ENCODE measurements at regions not wholly inside any gene's neighbourhood (a gene's known extent, or its start where the extent isn't known, plus 50 kb on each side); places are given as distances from the start of the nearest gene placed in this dataset.

DNA sequence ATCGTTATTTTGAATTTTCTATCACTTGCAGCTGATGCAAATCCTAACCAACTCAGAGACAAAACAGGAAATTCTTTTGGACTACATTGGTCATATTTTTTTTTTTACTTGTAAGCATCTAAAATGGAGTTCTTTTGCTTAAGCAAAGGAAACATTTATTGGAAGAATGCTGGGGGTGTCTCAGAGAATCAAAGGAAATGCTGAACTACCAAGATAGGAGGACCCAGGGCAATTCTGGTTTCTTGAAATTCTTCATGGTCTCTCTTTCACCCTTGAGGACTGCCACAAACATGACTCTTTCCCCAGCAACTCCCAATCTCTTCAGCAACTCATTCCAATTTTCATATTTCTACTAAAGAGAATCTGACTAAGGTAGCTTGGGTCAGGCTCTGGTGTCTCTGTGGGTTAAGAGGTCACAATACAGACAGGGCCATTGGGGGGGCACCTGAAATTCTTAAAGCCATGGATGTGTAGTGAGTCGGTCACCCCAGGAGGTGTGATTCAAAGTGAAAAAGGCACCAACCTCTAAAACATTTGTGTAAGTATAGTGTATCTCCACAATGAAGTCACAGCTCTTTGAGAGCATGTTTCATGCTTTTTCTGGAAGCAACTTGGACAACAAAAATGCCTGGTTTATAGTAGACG, 171.1 kb upstream of the FGGY start:
- Mint-ChIP-seq H3K4me1 (ENCODE audit: low read depth, unreplicated experiment) (peaks cover 9% of the 10 kb centered on the region), H3K9me3 (ENCODE audit: low read depth, unreplicated experiment) (peaks cover 2% of the 10 kb centered on the region), H3K36me3 (ENCODE audit: insufficient read depth, unreplicated experiment) (no peaks in the 10 kb centered on the region), H3K27me3 (ENCODE audit: unreplicated experiment) (no peaks in the 10 kb centered on the region), H3K27ac (ENCODE audit: unreplicated experiment) (no peak overlapping the region), H3K4me3 (ENCODE audit: low read depth, unreplicated experiment) (no peak overlapping the region)
- BruUV-seq (replicated peaks) = no TSS peak
- CTCF ChIA-PET = no interaction called here
- no peak for DNase-seq
- no peak for TF ChIP-seq CTCF (IDR thresholded peaks at IDR 0.05; ENCODE audit: unreplicated experiment)
- intact Hi-C loops (cut with micrococcal nuclease; ENCODE audit: unreplicated experiment) = no loop called here

DNA sequence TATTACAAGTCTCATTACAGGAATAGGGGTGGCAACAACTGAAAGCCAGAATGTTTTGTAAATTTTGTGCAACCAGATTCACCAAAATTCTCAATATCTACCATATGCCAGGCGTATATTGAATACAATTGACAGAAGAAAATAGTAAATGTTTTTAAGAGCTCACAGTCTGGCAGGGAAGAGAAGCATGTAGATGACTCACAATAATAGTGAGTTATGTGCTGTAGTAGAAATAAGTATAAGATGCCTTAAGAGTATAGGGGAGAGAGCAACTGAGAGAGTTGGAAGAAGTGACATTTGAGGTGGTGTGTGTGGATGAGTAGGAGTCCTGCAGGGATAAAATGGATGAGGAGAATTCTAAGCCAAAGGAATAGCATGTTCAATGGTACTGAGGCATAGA, 170.5 kb upstream of the FGGY start:
- DNase-seq = no peak
- no peak overlapping the region for H3K4me3 Mint-ChIP-seq (ENCODE audit: low read depth, unreplicated experiment)
- no TSS peak for BruUV-seq (replicated peaks)

DNA sequence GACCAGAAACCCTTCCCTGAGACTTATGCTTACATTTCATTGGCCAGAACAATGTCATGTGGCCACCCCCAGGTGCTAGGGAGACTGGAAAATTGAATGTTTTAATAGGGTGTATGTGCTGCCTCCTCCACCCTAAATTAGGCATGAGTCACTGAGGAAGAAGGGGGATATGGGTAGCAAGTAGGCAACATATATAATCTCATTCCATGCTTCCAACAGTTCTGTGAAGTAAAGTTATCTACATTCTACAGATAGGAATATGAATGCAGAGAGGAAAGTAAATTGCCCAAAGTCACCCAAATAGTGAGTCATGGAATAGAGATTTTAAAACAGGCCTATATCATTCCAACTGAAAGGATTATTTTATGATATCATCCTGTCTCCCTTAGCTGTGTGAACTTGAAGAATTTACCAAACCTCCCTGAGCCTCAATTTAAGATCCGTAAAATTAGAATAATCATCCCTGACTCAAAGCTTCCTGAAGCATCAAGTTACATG, 168.6 kb upstream of the FGGY start:
- BruUV-seq (replicated peaks) = no TSS peak
- intact Hi-C loops (cut with micrococcal nuclease; ENCODE audit: unreplicated experiment) = no loop called here

More for the DNA sequence above, 170.5 kb upstream of the FGGY start:
- no peak overlapping the region for H3K27ac Mint-ChIP-seq (ENCODE audit: unreplicated experiment)
- H3K27me3 Mint-ChIP-seq (ENCODE audit: unreplicated experiment) = no peaks in the 10 kb centered on the region
- peaks cover 2% of the 10 kb centered on the region for H3K9me3 Mint-ChIP-seq (ENCODE audit: low read depth, unreplicated experiment)
- no peak for TF ChIP-seq CTCF (IDR thresholded peaks at IDR 0.05; ENCODE audit: unreplicated experiment)
- peaks cover 9% of the 10 kb centered on the region for H3K4me1 Mint-ChIP-seq (ENCODE audit: low read depth, unreplicated experiment)
- CTCF ChIA-PET = no interaction called here
- intact Hi-C loops (cut with micrococcal nuclease; ENCODE audit: unreplicated experiment) = no loop called here
- H3K36me3 Mint-ChIP-seq (ENCODE audit: insufficient read depth, unreplicated experiment) = no peaks in the 10 kb centered on the region

GRCh38 chr1:59128784-59129227, 168.1 kb upstream of the FGGY start:
- intact Hi-C loops (cut with micrococcal nuclease; ENCODE audit: unreplicated experiment) = no loop called here
- no peak overlapping the region for H3K4me3 Mint-ChIP-seq (ENCODE audit: low read depth, unreplicated experiment)
- peaks cover 6% of the 10 kb centered on the region for H3K9me3 Mint-ChIP-seq (ENCODE audit: low read depth, unreplicated experiment)
- no peak overlapping the region for H3K27ac Mint-ChIP-seq (ENCODE audit: unreplicated experiment)
- no peaks in the 10 kb centered on the region for H3K36me3 Mint-ChIP-seq (ENCODE audit: insufficient read depth, unreplicated experiment)
- H3K27me3 Mint-ChIP-seq (ENCODE audit: unreplicated experiment) = no peaks in the 10 kb centered on the region
- no peak for TF ChIP-seq CTCF (IDR thresholded peaks at IDR 0.05; ENCODE audit: unreplicated experiment)
- CTCF ChIA-PET = no interaction called here
- no peak for DNase-seq
- peaks cover 29% of the 10 kb centered on the region for H3K4me1 Mint-ChIP-seq (ENCODE audit: low read depth, unreplicated experiment)
- no TSS peak for BruUV-seq (replicated peaks)

More for the DNA sequence above, 168.6 kb upstream of the FGGY start:
- Mint-ChIP-seq H3K36me3 (ENCODE audit: insufficient read depth, unreplicated experiment) (no peaks in the 10 kb centered on the region), H3K27me3 (ENCODE audit: unreplicated experiment) (no peaks in the 10 kb centered on the region), H3K4me3 (ENCODE audit: low read depth, unreplicated experiment) (no peak overlapping the region), H3K9me3 (ENCODE audit: low read depth, unreplicated experiment) (peaks cover 2% of the 10 kb centered on the region), H3K4me1 (ENCODE audit: low read depth, unreplicated experiment) (peaks cover 24% of the 10 kb centered on the region), H3K27ac (ENCODE audit: unreplicated experiment) (no peak overlapping the region)
- no peak for TF ChIP-seq CTCF (IDR thresholded peaks at IDR 0.05; ENCODE audit: unreplicated experiment)
- DNase-seq = no peak
- CTCF ChIA-PET = no interaction called here

Data from Calu3 (cell line).